HG02970 (cell line): ENCODE measurements at regions not wholly inside any gene's neighbourhood (a gene's known extent, or its start where the extent isn't known, plus 50 kb on each side); places are given as distances from the start of the nearest gene placed in this dataset.
"Not testable (repeated sequence)": the region's sequence is repeated elsewhere in the genome, so short reads cannot be mapped to it uniquely, and the experiment has no call there.

ENCODE experiments used
- ATAC-seq: cut with Tn5 transposase; IDR thresholded peaks from one replicate; pipeline ENCODE4 v1.9.1; 2021; ENCODE audit warnings: mild to moderate bottlenecking, moderate library complexity, moderate number of reproducible peaks; ENCODE audit not compliant: unreplicated experiment, low FRiP score

DNA sequence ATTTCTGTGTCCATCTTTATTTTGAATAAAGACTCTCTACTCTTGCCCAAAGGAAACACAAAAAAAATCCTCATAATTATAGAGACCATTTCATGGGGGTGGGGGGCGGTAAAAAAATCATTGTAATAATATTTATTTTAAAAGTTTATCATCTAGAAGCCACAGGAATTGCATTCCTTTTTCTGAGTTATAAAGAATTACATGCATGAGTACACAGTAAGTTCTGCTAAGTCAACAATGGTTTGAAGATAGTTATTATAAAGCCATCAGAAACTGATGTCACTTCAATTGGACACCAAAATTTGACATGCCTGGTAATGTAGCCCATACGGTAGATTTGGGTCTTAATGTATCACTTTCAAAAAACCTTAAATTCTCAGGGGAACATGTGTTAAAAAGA is 478.1 kb upstream of the NR5A2 start:
- ATAC-seq = no peak

DNA sequence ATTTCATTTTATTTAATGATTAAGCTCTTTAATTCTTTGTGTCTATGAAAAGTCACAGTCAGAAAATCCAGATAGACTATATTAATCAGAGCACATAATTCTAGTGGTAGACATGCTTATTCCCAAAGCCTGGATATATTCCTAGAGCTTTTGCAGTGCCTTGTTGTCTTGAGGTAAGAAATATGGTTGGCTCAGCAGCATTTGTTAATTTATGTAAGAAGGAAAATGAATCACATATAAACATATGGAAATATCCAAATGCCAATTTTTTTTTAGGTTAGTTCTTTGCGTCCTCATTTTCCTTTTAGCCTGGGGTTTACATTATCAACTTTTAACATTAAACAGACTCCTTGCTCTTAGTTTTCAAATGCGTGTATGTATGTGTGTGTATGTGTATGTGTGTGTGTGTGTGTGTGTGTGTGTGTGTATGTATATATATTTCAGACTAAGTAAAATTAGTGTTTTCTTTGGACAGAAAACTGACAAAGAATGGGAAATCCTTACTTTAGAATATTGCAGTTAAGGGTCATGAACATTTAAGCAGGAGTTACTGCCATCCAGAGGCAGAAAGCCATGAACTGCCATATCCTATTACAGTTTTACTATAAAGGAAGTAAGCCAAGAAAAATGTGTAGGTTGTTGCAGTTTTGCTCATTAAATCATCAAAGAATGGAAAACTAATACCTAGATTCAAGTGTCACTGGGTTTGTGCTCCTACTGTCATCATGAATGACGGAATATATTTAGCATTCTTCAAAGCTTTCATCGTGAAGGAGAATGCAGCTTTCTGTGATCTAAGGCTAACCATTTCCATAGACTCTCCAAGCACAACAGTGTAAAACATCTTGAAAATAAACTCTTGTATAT is 477.1 kb upstream of the NR5A2 start:
- ATAC-seq = no peak

DNA sequence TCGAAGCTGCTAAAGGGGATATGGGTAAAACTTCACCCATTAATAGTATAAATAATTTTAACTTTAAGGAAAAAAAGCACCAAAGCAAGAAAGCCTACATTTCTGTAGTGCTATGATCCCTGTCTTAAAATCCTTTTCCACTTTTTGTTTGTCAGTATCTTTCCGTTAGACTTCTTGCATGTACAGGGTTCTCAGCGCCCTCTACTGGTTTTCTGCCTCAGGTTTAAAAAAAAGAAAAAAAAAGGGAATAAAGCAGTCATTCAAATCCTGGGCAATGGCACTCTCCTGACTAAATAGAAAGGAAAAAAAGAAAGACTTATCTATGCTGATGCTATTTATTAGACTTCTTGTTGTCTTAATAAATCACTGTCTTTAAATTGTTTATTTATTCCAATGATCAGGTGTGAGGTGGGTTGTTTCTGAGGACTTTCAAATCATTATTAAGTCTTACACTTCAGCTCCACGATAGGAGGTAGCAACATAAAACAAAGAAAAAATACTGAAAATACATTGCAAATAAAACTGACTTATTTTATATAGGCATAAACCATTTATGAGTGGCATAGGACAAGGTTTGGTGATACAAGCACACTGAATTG is 475.4 kb upstream of the NR5A2 start:
- no peak for ATAC-seq

DNA sequence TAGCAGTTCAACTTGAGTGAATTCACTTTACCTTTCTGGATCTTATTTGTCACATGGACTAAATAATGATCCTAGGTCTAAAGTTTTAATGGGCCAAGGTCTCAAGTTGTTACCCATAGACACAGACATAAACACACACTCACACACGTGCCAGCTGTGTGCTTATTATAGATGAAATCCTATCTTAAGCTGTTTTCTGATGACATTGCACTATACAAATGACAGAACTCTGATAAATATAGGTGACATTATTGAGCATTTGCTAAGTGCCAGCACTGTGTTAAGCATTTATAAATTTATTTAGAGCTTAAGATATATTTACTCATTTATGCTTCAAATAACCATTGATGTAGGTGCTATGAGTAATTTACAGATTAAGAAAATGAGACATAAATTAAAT is 474.4 kb upstream of the NR5A2 start:
- ATAC-seq = no peak

DNA sequence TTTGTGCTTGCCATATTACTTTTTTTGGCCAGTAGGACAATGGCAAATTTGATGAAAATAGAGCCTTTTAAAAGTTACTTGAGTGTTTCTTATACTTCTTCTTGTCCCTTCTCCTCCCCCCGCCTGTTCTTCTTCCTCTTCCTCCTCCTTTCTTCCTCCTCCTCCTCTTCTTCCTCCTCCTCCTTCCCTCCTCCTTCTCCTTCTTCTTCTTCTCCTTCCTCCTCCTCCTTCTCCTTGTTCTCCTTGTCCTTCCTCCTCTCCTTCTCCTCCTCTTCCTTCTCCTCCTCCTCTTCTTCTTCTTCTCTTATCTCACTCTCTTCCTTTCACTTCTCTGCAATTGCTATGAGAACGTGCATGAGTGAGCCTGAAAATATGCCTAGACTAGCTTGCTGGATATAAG is 466.2 kb upstream of the NR5A2 start:
- ATAC-seq = no peak

DNA sequence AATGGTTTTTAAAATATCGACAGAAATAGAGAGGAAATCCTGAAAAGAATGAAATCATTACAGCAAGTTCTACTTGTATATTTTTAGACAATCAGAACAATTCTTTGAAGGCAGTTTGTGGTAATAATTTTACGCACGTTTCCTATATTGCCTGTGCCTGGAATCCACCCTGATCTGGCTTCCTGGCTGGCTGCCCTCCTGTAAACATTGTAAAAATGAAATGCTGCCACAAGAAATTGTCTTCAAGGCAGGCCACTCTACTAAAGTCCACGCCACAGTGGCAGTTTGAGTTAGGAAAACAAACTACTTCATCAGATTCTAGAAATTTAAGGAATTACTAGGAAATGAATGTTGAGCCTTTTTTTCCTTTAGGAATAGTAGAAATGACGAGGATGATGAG is 454.5 kb upstream of the NR5A2 start:
- ATAC-seq = no peak

DNA sequence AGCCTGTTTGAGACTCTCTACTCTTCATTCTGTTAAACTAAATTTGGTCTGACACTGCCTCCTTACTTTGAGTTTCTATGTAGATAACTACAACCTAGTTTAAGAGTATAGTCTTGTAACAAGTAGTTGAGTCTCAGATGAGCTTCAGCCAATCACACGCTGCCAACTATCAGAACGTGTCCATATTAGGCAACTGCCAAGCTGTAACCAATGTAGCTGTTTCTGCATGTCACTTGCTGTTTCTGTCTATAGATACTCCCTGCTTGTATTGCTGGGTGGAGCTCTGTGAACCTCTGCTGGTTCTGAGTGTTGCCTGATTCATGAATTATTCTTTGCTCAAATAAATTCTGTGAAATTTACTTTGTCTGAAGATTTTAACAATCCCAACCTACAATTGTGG is 452.6 kb upstream of the NR5A2 start:
- no peak for ATAC-seq

DNA sequence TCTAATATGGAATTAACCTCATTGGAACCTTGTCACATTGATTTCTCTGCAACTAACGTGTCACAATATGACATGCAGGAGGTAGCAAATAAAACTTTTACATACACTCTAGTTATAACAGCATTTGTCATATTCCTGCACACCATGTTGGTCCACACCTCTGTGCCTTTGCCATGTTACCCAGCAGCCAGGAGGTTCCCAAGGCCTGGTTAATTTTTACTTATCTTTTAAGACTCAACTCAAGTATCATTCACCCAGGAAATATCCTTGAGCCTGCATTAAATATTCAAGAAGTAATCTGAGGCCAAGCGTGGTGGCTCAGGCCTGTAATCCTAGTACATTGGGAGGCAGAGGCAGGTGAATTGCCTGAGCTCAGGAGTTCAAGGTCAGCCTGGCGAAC is 447.2 kb upstream of the NR5A2 start:
- no peak for ATAC-seq

DNA sequence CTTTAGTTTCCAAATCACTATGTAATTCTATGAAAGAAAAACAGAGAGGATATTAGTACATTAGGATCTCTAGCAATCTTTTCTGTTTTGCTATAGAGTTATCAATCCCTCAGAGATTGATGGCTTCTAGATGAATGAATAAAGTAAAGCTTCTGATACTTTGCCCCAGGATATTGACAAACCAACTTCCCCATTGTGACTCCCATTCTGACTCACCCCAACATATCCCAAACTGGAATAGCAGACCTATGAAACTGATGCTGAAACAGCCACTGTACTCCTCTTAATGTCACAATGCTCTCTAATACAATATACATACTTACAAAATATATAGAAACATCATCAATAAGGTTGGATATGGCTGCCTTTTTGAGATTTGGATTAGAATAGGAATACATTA is 442.1 kb upstream of the NR5A2 start:
- no peak for ATAC-seq

DNA sequence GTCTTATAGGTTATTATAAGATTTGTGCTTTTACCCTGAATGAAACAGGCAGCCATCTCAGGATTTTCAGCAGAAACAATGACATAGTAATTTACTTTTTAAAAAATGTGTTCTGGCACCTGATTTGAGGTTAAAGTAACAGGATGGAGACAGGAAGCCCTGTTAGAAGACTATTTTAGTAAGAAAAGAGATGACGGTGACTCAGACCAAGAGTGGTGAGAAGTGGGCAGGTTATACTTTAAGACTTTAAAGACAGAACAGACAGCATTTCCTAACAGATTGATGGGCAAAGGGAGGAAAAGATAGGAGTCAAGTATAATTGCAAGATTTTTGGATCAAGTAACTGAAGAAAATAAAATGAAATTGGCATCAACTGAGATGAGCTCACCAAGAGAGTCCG is 436.8 kb upstream of the NR5A2 start:
- no peak for ATAC-seq

DNA sequence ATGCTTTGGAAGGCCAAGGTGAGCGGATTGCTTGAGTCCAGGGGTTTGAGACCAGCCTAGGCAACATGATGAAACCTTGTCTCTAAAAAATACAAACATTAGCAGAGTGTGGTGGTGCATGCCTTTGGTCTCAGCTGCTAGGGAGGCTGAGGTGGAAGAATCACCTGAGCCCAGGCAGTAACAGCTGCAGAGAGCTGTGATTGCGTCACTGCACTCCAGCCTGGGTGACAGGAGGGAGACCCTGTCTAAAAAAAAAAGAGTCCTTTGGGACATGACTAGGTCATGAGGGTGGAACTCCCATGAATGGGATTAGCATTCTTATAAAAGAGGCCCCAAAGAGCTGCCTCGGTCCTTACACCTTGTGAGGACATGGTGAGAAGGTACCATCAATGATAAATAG is 436.0 kb upstream of the NR5A2 start:
- no peak for ATAC-seq

DNA sequence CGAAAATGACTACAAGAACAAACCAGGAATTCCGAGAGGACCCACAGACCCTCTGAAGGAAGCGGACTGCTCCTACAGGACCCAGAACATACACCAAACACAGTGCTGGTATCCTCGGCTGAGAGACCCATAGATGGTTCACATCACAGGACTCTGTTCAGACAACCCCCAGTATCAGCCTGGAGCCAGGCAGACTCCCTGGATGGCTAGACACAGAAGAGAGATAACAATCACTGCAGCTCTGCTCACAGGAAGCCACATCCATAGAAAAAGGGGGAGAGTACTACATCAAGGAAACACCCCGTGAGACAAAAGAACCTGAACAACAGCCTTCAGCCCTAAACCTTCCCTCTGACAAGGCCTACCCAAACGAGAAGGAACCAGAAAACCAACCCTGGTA is 434.0 kb upstream of the NR5A2 start:
- ATAC-seq = no peak

DNA sequence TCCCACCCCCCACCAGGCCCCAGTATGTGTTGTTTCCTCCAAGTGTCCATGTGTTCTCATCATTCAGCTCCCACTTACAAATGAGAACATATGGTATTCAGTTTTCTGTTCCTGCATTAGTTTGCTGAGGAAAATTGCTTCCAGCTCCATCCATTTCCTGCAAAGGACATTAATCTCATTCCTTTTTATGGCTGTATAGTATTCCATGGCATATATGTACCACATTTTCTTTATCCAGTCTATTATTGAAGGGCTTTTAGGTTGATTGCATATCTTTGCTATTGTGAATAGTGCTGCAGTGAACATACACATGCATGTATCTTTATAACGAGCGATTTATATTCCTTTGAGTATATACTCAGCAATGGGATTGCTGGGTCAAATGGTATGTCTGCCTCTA is 431.1 kb upstream of the NR5A2 start:
- ATAC-seq = not testable (repeated sequence)

DNA sequence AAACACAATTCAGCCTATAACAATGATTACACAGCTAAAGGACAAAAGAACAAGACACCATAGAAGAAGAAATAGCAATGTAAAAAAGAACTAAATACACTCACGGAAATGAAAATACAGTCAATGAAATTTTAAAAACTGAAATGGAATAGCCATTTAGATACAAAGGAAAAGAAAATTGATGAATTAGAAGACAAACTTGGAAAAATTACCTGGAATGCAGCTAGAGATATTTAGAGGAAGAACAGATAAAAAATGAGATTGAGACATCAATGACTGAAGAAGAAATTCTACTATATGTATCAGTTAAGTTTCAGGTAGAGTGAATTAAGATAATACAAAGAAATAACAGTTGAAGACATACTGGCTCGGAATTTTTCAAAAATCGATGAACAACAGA is 430.4 kb upstream of the NR5A2 start:
- no peak for ATAC-seq

DNA sequence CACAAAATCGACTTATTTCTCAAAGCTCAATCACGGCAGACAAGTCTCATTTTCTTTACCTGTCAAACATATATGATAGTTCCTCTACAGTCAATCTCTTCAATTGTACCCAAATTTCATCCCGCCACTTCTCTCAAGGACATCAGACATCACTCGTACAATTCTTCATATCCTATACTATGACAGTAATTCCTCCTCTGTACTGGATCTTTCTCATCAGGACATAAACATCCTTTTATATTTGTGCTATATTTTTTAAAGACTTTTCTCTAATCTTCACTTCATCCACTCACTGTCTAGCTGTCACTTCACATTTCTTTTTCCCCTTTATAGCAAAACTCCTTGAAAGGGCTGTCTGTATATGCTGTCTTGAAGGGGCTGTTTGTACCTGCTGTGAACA is 419.1 kb upstream of the NR5A2 start:
- ATAC-seq = no peak

DNA sequence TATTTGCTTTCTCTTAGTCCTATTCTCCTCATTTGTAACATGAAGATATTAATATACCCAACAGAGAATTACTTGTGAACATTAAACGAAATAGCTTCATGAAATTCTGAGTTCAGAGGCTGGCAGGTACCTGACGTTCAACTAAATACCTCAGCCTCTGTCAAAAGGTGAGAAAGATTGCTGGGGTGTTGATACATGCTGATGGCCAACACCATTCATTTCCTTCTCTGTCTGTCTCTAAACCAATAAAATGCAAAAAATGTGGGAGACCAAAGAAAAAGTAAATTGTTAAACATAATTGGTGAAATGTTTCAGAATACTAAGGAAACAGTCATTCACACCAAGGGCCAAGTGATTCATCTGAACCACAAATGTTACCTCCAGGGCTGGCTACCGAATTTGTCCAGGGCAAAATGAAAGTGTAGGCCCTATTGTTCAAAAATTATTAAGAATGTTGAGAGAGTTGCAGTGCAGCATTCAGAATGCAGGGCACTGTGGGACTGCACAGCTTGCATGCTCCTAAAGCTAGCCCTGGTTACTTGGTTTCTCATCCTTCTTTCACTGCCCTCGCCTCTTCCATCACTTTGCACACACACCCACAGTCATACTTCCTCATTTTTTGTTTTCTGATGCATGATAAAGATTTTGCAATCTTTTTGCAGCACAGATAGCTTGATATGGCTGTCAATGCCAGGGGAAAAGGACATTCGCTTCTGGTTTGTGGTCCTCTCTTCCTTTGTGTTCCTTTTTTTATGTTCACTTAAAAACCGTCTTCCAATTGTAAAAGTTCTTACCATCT is 414.3 kb upstream of the NR5A2 start:
- no peak for ATAC-seq

DNA sequence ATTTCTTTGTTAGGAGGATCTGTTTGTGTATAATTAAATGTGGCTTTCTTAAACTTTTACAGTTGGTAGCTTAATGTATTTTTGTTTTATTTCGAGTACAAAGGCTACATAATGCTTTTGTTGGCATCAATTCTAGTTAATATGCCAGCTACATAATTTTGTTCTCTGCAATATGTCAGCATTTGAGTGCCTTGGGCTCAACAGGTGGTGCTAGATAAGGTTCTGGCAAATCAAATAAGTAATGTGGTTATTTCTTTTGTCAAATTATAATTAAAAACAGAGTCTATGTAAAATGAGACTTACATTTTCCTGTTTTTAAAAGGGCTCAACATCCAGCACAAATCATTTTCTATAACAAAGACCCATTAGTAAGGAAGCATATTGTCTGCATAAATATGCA is 410.6 kb upstream of the NR5A2 start:
- ATAC-seq = no peak

DNA sequence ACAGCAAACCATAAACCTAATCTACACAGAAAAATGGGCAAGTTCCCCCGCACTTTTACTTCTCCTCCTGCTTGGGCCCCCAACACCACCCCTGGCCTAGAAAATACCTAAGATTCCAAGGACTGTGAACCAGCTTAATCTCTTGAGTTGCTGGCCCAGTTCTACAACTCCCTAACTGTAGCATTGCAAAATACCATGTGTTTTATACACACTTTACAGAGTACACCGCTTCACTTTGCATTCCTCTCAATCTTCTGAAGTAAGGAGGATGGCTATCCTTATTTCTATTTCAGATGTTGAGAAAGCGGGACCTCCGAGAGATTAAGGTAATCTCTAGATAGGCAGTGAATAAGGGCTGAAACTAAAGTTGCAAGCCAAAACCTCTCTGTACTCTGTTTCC is 408.3 kb upstream of the NR5A2 start:
- ATAC-seq = no peak

DNA sequence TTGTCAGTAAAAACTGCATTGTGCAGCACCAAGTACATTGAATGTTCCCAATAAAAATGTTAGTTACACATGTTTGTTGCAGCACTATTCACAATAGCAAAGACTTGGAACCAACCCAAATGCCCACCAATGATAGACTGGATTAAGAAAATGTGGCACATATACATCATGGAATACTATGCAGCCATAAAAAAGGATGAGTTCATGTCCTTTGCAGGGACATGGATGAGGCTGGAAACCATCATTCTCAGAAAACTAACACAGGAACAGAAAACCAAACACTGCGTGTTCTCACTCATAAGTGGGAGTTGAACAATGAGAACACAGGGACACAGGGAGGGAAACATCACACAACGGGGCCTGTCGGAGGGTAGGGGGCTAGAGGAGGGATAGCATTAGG is 401.3 kb upstream of the NR5A2 start:
- not testable (repeated sequence) for ATAC-seq

DNA sequence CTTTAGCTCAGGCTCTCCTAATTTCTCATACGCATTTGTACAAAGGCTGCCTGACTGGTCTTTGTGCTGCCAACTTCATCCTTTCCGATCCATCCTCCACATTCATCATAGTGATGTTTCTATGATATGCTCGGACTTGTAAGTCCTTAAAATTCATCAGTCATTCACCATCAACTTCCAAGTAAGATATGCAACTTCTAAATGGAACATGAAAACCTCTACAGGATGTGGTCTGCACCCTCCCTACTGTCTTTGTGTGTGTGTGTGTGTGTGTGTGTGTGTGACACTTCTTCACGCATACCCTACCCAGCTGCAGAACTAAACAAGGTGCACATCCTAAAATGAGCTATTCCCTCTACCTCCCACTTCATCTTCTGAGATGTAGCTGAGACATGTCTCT is 397.9 kb upstream of the NR5A2 start:
- ATAC-seq = no peak

DNA sequence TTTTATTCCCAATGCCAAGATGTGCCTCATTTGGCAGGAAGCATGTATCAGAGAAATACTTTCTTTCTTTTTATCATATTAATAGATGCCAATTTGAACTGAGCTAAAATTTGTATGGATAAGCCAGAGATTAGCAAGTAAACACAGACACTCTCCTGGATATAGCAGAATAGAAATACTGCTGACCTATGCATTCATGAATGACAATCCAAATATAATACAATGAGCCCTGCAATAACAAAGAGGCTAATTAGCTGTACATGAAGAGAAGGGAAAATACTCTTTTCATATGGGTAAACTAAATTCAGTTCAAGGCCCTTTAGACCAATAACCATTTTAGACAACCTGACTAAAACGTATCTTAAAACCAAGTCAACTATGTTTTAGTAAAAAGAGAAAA is 388.1 kb upstream of the NR5A2 start:
- ATAC-seq = no peak

DNA sequence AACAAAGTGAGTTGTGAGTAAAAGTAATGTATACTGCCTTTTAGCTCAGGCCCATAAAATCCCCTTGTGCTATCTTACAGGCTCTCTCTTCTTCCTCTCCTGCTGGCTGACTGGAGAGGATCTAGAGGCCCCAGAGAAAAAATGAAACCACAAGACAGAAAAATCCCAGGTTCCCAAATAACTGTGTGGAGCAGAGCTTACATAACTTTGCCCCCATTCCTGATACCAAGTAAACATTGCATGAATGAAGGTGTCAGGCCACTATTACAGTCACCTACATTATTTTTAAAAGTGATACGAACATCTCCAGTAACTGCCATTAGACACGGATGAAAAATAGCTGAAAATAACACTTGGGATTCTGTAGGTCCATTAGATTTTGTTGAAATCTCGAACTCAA is 386.0 kb upstream of the NR5A2 start:
- no peak for ATAC-seq
